ENCODE measurements at regions not wholly inside any gene's neighbourhood (a gene's known extent, or its start where the extent isn't known, plus 50 kb on each side); places are given as distances from the start of the nearest gene placed in this dataset.

- DNase-seq (ENCODE audit: low read depth in 2 of 2): no peak
These were observed 479.4 kb upstream of the NRP1 start for GRCh38 chr10:33813871-33814270.

- DNase-seq (ENCODE audit: low read depth in 2 of 2): no peak
These were observed 478.9 kb upstream of the NRP1 start for GRCh38 chr10:33813415-33813814.

GRCh38 chr10:33812586-33812985, 478.1 kb upstream of the NRP1 start:
- no peak for DNase-seq (ENCODE audit: low read depth in 2 of 2)

GRCh38 chr10:33810986-33811385, 476.5 kb upstream of the NRP1 start:
- DNase-seq (ENCODE audit: low read depth in 2 of 2): no peak

- DNase-seq (ENCODE audit: low read depth in 2 of 2): no peak
These were observed 475.3 kb upstream of the NRP1 start for GRCh38 chr10:33809732-33810131.

GRCh38 chr10:33808475-33808874, 474.0 kb upstream of the NRP1 start:
- no peak for DNase-seq (ENCODE audit: low read depth in 2 of 2)

- DNase-seq (ENCODE audit: low read depth in 2 of 2): no peak
These were observed 473.3 kb upstream of the NRP1 start for GRCh38 chr10:33807531-33808359.

- no peak for DNase-seq (ENCODE audit: low read depth in 2 of 2)
These were observed 471.4 kb upstream of the NRP1 start for GRCh38 chr10:33805831-33806230.

GRCh38 chr10:33804584-33804983, 470.1 kb upstream of the NRP1 start:
- no peak for DNase-seq (ENCODE audit: low read depth in 2 of 2)

- no peak for DNase-seq (ENCODE audit: low read depth in 2 of 2)
These were observed 468.8 kb upstream of the NRP1 start for GRCh38 chr10:33803248-33803647.

- no peak for DNase-seq (ENCODE audit: low read depth in 2 of 2)
These were observed 468.1 kb upstream of the NRP1 start for GRCh38 chr10:33802566-33802965.

GRCh38 chr10:33801705-33802104, 467.2 kb upstream of the NRP1 start:
- DNase-seq (ENCODE audit: low read depth in 2 of 2): no peak

GRCh38 chr10:33800986-33801385, 466.5 kb upstream of the NRP1 start:
- DNase-seq (ENCODE audit: low read depth in 2 of 2): no peak

GRCh38 chr10:33800545-33800944, 466.1 kb upstream of the NRP1 start:
- no peak for DNase-seq (ENCODE audit: low read depth in 2 of 2)

- no peak for DNase-seq (ENCODE audit: low read depth in 2 of 2)
These were observed 465.5 kb upstream of the NRP1 start for GRCh38 chr10:33799944-33800323.

- DNase-seq (ENCODE audit: low read depth in 2 of 2): no peak
These were observed 464.9 kb upstream of the NRP1 start for GRCh38 chr10:33799281-33799943.

GRCh38 chr10:33798754-33799153, 464.3 kb upstream of the NRP1 start:
- no peak for DNase-seq (ENCODE audit: low read depth in 2 of 2)

GRCh38 chr10:33796680-33797079, 462.2 kb upstream of the NRP1 start:
- DNase-seq (ENCODE audit: low read depth in 2 of 2): no peak

- no peak for DNase-seq (ENCODE audit: low read depth in 2 of 2)
These were observed 461.1 kb upstream of the NRP1 start for GRCh38 chr10:33795529-33795928.

- DNase-seq (ENCODE audit: low read depth in 2 of 2): no peak
These were observed 460.0 kb upstream of the NRP1 start for GRCh38 chr10:33794460-33794859.

GRCh38 chr10:33793793-33794192, 459.3 kb upstream of the NRP1 start:
- DNase-seq (ENCODE audit: low read depth in 2 of 2): no peak

- DNase-seq (ENCODE audit: low read depth in 2 of 2): no peak
These were observed 456.8 kb upstream of the NRP1 start for GRCh38 chr10:33791272-33791660.

GRCh38 chr10:33790521-33791271, 456.2 kb upstream of the NRP1 start:
- no peak for DNase-seq (ENCODE audit: low read depth in 2 of 2)

All from stimulated activated CD8-positive, alpha-beta memory T cell treated with anti-CD3 and anti-CD28 coated beads, Interleukin-2, amount 100 ng/mL, for 48 hours (primary cell).